GM13977 (cell line): ENCODE measurements at regions not wholly inside any gene's neighbourhood (a gene's known extent, or its start where the extent isn't known, plus 50 kb on each side); places are given as distances from the start of the nearest gene placed in this dataset.

Source experiments
- DNase-seq: peaks from one replicate; pipeline ENCODE4 v3.0.0; 2012; ENCODE audit warnings: low spot score
- in situ Hi-C: fragments of 300-500 bp; cut with MboI; formaldehyde crosslinking; loops from one replicate; pipeline ENCODE4 v1.12.0; 2022; ENCODE audit warnings: low sequenced_read_pairs, low pct_unique_long_range_greater_than_20kb, mixed read lengths, inconsistent platforms; ENCODE audit not compliant: unreplicated experiment
- TF ChIP-seq, protein P1 (sequence below): IDR thresholded peaks from 2 replicates; pipeline ENCODE4 v1.5.1; 2012; ENCODE audit warnings: mild to moderate bottlenecking, control low read depth; ENCODE audit not compliant: insufficient read depth; ENCODE audit errors: extremely low read depth, missing control alignments

DNA sequence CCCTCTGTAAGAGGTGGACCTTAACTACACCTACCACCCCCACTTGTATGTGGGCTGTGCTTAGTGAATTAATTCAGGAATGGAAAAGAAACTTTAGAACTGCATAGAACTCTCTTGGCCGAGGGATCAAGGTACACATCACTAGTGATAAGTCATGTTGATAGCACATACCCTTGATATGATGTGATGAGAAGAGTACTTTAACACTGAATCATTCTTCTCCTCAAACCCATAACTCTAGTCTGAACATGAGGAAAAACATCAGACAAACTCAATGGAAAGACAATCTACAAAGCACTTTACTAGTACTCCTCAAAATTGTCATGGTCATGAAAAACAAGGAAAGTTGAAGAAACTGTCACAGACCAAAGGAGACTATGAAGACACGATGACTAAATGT lies 87.6 kb downstream of the P2RY1 start:
- TF ChIP-seq, protein P1, sequence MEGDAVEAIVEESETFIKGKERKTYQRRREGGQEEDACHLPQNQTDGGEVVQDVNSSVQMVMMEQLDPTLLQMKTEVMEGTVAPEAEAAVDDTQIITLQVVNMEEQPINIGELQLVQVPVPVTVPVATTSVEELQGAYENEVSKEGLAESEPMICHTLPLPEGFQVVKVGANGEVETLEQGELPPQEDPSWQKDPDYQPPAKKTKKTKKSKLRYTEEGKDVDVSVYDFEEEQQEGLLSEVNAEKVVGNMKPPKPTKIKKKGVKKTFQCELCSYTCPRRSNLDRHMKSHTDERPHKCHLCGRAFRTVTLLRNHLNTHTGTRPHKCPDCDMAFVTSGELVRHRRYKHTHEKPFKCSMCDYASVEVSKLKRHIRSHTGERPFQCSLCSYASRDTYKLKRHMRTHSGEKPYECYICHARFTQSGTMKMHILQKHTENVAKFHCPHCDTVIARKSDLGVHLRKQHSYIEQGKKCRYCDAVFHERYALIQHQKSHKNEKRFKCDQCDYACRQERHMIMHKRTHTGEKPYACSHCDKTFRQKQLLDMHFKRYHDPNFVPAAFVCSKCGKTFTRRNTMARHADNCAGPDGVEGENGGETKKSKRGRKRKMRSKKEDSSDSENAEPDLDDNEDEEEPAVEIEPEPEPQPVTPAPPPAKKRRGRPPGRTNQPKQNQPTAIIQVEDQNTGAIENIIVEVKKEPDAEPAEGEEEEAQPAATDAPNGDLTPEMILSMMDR = no peak
- in situ Hi-C loops = no loop called here
- DNase-seq = no peak

DNA sequence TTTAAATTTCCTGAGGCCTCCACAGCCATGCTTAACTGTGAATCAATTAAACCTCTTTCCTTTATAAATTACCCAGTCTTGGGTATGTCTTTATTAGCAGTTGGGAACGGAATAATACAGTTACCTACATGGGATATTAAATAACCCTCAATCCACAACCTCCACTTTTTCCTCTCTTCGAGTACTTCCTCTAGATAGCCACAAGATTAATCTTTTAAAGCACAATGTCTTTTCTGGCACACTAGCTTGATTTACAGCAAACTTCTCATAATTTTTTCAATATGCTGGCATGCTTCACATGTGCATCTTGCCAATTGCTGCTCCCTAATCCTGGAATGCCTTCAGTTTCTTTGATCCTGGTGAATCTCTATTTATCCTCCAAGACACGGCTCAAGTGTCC lies 92.2 kb downstream of the P2RY1 start:
- no peak for DNase-seq
- in situ Hi-C loops = no loop called here
- TF ChIP-seq, protein P1 = no peak

DNA sequence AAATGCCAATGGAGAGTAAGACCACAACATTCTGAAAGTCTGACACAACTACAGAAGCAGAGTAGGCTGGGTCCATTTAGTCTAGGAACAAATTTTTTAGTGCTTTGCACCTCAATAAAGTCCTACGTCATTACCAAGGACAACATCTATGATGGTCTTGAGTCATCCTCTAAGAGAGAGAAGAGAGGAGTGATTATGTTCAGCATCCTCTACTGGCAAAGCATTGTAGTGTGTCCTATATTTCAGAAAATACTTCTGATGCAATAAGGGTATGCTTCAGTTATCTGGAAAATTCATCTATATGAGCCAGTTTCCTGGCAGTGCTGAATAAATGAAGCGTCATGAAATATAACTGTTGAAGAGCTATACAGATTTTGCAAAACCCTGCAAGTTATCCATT lies 95.6 kb downstream of the P2RY1 start:
- in situ Hi-C loops = no loop called here
- TF ChIP-seq, protein P1 = no peak
- no peak for DNase-seq

DNA sequence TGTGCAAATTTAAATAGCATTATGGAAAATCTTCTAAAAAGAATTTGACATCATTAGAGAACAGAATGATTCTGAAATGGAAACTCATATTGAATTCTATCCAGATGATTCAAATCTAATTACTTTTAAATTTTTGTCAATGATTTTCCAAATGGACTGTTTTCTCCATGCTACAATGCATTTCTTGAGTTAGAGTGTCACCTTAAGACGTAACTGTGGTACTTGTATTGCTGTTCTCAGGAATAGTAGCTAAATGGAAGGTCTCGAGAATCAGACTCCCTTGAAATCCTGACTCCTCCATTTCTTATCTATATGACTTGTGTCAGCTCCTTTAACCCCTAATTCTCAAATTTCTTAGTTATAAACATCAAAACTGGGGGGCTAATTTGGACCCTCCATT lies 102.3 kb downstream of the P2RY1 start:
- DNase-seq = no peak
- in situ Hi-C loops = no loop called here
- TF ChIP-seq, protein P1 = no peak

DNA sequence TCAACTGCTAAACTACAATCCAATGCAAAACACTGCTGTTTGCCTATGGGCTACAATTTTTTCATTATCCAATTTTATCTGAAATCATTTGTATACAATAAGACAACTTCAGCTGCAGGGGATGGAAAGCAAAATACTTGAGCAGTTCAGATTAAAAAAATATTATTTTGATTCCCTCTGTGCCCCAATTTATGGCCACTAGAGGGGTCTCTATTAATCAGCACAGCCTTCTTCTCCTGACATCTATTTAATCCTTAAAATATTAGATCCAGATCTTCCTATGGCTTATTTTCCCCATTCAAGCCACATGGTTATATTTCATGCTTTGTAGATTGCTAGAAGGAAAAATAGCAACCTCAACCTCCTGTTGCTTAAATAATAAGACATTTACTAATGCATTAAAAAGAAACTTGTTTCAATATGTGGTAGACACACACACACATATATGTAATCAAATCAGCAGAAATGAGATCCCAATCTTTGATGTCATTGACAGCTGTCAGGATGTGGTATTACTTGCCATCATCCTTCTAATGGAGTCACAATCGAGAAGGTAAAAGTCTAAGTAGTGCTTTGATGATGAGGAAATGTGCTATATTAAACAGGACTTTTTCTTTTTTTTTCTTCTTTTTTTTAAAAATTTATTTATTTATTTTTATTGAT lies 104.2 kb downstream of the P2RY1 start:
- TF ChIP-seq, protein P1 = no peak
- no peak for DNase-seq
- in situ Hi-C loops = no loop called here

DNA sequence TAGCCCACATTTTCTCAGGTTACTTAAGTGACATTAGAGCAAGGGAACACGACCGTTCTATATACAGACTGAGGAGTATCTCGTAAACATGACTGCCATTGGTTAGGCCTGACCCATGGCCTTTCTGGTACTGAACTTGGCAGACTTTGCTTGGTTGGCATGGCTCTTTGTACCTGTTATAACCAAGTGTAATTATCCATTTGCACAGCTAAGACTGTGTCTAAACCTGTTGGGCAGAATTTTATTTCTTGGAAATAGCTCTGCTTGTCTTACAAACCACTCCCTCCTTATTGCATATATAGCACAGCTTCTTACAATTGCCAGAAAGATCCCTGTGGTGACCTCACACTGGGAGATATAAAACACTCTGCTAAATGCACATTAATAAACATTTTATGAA lies 106.9 kb downstream of the P2RY1 start:
- no peak for DNase-seq
- TF ChIP-seq, protein P1 = no peak
- in situ Hi-C loops = no loop called here
